HCT116 (cell line): ENCODE measurements at regions not wholly inside any gene's neighbourhood (a gene's known extent, or its start where the extent isn't known, plus 50 kb on each side); places are given as distances from the start of the nearest gene placed in this dataset.

Experiments used
- CTCF ChIP-seq, 3 experiments: fragments of 200-600 bp in 1 of 3; sonication (generic) in 1 of 3; IDR thresholded peaks in 2 of 3; conservative IDR thresholded peaks in 1 of 3; 2 replicates each; pipeline ENCODE4 v1.5.1; 2012 to 2017; ENCODE audit warnings: low read depth in 2 of 3, low read length in 2 of 3, antibody characterized with exemption in 1 of 3, borderline replicate concordance in 1 of 3, control low read depth in 1 of 3, mild to moderate bottlenecking in 1 of 3, mixed read lengths in 1 of 3, mixed run types in 1 of 3, moderate library complexity in 1 of 3; ENCODE audit not compliant: insufficient read depth in 1 of 3
- EZH2 ChIP-seq: fragments of 200-600 bp; sonication (generic); IDR thresholded peaks from 2 replicates; pipeline ENCODE4 v1.6.1; 2017; ENCODE audit warnings: antibody characterized with exemption, mixed run types
- JUND ChIP-seq: IDR thresholded peaks from 2 replicates; pipeline ENCODE4 v1.6.1; 2012
- POLR2A ChIP-seq: IDR thresholded peaks from 2 replicates; pipeline ENCODE4 v1.7.0; 2011; ENCODE audit warnings: borderline replicate concordance; ENCODE audit not compliant: insufficient read depth, insufficient read length; ENCODE audit errors: extremely low read depth
- POLR2AphosphoS5 ChIP-seq: IDR thresholded peaks from 2 replicates; pipeline ENCODE4 v1.6.1; 2011; ENCODE audit warnings: mild to moderate bottlenecking, low read depth, low read length, moderate library complexity
- RAD21 ChIP-seq: IDR thresholded peaks from 2 replicates; pipeline ENCODE4 v1.6.1; 2012; ENCODE audit warnings: low read depth, mild to moderate bottlenecking
- SRF ChIP-seq: IDR thresholded peaks from 2 replicates; pipeline ENCODE4 v1.6.1; 2012; ENCODE audit warnings: low read depth
- TF ChIP-seq, protein P1 (sequence below): IDR thresholded peaks from 2 replicates; pipeline ENCODE4 v1.6.1; 2012; ENCODE audit warnings: low read depth
- TF ChIP-seq, protein P2 (sequence below): IDR thresholded peaks from 2 replicates; pipeline ENCODE4 v1.6.1; 2012
- TF ChIP-seq, protein P3 (sequence below): IDR thresholded peaks from 2 replicates; pipeline ENCODE4 v1.6.1; 2012

GRCh38 chr4:58254291-58254690 is 1144.1 kb upstream of the IGFBP7 start:
- TF ChIP-seq CTCF (IDR thresholded peaks at IDR 0.05 in 2 of 3, conservative IDR thresholded peaks at IDR 0.05 in 1 of 3; ENCODE audit: borderline replicate concordance in 1 of 3, insufficient read depth in 1 of 3, low read depth in 2 of 3, low read length in 2 of 3): no peak
- no peak for TF ChIP-seq RAD21
- TF ChIP-seq JUND: no peak
- TF ChIP-seq EZH2: no peak
- TF ChIP-seq POLR2A: no peak
- TF ChIP-seq POLR2AphosphoS5: no peak
- TF ChIP-seq, protein P1, sequence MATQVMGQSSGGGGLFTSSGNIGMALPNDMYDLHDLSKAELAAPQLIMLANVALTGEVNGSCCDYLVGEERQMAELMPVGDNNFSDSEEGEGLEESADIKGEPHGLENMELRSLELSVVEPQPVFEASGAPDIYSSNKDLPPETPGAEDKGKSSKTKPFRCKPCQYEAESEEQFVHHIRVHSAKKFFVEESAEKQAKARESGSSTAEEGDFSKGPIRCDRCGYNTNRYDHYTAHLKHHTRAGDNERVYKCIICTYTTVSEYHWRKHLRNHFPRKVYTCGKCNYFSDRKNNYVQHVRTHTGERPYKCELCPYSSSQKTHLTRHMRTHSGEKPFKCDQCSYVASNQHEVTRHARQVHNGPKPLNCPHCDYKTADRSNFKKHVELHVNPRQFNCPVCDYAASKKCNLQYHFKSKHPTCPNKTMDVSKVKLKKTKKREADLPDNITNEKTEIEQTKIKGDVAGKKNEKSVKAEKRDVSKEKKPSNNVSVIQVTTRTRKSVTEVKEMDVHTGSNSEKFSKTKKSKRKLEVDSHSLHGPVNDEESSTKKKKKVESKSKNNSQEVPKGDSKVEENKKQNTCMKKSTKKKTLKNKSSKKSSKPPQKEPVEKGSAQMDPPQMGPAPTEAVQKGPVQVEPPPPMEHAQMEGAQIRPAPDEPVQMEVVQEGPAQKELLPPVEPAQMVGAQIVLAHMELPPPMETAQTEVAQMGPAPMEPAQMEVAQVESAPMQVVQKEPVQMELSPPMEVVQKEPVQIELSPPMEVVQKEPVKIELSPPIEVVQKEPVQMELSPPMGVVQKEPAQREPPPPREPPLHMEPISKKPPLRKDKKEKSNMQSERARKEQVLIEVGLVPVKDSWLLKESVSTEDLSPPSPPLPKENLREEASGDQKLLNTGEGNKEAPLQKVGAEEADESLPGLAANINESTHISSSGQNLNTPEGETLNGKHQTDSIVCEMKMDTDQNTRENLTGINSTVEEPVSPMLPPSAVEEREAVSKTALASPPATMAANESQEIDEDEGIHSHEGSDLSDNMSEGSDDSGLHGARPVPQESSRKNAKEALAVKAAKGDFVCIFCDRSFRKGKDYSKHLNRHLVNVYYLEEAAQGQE: no peak
- TF ChIP-seq, protein P2, sequence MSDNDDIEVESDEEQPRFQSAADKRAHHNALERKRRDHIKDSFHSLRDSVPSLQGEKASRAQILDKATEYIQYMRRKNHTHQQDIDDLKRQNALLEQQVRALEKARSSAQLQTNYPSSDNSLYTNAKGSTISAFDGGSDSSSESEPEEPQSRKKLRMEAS: no peak
- no peak for TF ChIP-seq SRF
- TF ChIP-seq, protein P3, sequence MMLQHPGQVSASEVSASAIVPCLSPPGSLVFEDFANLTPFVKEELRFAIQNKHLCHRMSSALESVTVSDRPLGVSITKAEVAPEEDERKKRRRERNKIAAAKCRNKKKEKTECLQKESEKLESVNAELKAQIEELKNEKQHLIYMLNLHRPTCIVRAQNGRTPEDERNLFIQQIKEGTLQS: no peak
